Cardiac muscle cell (in vitro differentiated cells and primary cell): ENCODE measurements at regions not wholly inside any gene's neighbourhood (a gene's known extent, or its start where the extent isn't known, plus 50 kb on each side); places are given as distances from the start of the nearest gene placed in this dataset.

Source experiments
- DNase-seq, 2 donors: peaks; one replicate each; pipeline versions ENCODE4 v3.0.0 to v3.0.0-alpha.2; 2010 to 2017; ENCODE audit warnings: low read depth in 1 of 2, low spot score in 1 of 2
- H3K27ac ChIP-seq: fragments of 200-600 bp; sonication (generic); 2 replicates; pipeline ENCODE4 v1.5.1; 2016
- H3K27me3 ChIP-seq: fragments of 200-600 bp; sonication (generic); 2 replicates; pipeline ENCODE4 v1.6.0; 2016; ENCODE audit warnings: control low read depth
- H3K36me3 ChIP-seq: fragments of 200-600 bp; sonication (generic); 2 replicates; pipeline ENCODE4 v1.5.1; 2016; ENCODE audit warnings: control low read depth
- H3K4me1 ChIP-seq: fragments of 200-600 bp; sonication (generic); 2 replicates; pipeline ENCODE4 v1.8.1; 2017; ENCODE audit warnings: low read depth, mild to moderate bottlenecking, mixed run types
- H3K4me3 ChIP-seq: fragments of 200-600 bp; sonication (generic); 2 replicates; pipeline ENCODE4 v1.5.1; 2016; ENCODE audit warnings: mild to moderate bottlenecking
- H3K9me3 ChIP-seq: fragments of 200-600 bp; sonication (generic); 2 replicates; pipeline ENCODE4 v1.5.1; 2017; ENCODE audit warnings: low read depth, mild to moderate bottlenecking, control low read depth
- CTCF ChIP-seq: IDR thresholded peaks from 2 replicates; pipeline ENCODE4 v1.5.1; 2012; ENCODE audit warnings: low read depth, mild to moderate bottlenecking, low read length

- H3K36me3 ChIP-seq = no peaks in the 10 kb centered on the region
- H3K27ac ChIP-seq = no peak overlapping the region
- no peak overlapping the region for H3K4me3 ChIP-seq
- H3K27me3 ChIP-seq = peaks cover 12% of the 10 kb centered on the region
- no peaks in the 10 kb centered on the region for H3K4me1 ChIP-seq
- TF ChIP-seq CTCF = no peak
- no peaks in the 10 kb centered on the region for H3K9me3 ChIP-seq
- DNase-seq = no peak
These were observed 304.6 kb downstream of the RPLP1 start for GRCh38 chr15:69757186-69757585.

- Histone ChIP-seq H3K4me1 (no peaks in the 10 kb centered on the region), H3K27me3 (peaks cover 14% of the 10 kb centered on the region), H3K36me3 (no peaks in the 10 kb centered on the region), H3K9me3 (no peaks in the 10 kb centered on the region), H3K27ac (no peak overlapping the region), H3K4me3 (no peak overlapping the region)
- no peak for TF ChIP-seq CTCF
- peak in 1 of 2 donors; percentile 49 for DNase-seq
These were observed 305.7 kb downstream of the RPLP1 start for GRCh38 chr15:69758291-69758771.

GRCh38 chr15:69758810-69759790 lies 306.5 kb downstream of the RPLP1 start:
- Histone ChIP-seq H3K4me3 (no peak overlapping the region), H3K36me3 (no peaks in the 10 kb centered on the region), H3K27ac (no peak overlapping the region), H3K9me3 (no peaks in the 10 kb centered on the region), H3K27me3 (peaks cover 21% of the 10 kb centered on the region), H3K4me1 (no peaks in the 10 kb centered on the region)
- no peak for TF ChIP-seq CTCF
- peak in 1 of 2 donors; percentile 84 for DNase-seq

- Histone ChIP-seq H3K36me3 (no peaks in the 10 kb centered on the region), H3K27me3 (peaks cover 23% of the 10 kb centered on the region), H3K9me3 (no peaks in the 10 kb centered on the region), H3K27ac (no peak overlapping the region), H3K4me3 (no peak overlapping the region), H3K4me1 (no peaks in the 10 kb centered on the region)
- peak in 1 of 2 donors; percentile 88 for DNase-seq
- no peak for TF ChIP-seq CTCF
These were observed 307.7 kb downstream of the RPLP1 start for GRCh38 chr15:69760258-69760845.

DNA sequence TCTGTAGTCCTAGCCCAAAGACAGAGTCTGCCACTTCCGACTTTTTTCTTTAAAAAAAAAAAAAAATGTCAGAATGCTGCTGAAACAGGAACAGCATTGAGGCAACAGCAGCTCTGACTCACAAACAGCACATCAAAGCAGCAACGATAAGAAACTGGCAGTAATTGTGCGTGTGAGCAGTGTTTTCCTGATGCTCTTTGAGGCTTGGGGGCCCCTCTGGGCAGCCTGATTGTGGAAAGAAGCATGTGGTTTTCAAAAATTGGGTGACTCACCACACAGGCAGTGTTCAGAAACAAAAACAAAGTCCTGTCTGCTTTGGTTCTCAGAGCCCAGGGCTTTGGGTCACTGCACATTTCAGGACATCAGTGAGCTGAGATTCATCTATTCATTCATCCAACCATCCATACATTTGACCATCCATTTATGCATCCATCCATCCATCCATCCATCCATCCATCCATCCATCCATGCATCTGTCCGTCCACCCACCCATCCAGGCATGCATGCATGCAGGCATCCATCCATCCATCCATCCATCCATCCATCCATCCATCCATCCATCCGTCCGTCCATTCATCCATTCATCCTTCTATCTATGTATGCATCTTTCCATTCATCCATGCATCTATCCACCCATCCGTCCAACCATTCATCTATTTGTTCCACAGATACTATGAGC lies 308.4 kb downstream of the RPLP1 start:
- no peak overlapping the region for H3K4me3 ChIP-seq
- no peak overlapping the region for H3K27ac ChIP-seq
- H3K36me3 ChIP-seq = no peaks in the 10 kb centered on the region
- no peaks in the 10 kb centered on the region for H3K9me3 ChIP-seq
- no peak for TF ChIP-seq CTCF
- DNase-seq = peak in 1 of 2 donors; percentile 99
- H3K27me3 ChIP-seq = peaks cover 21% of the 10 kb centered on the region
- H3K4me1 ChIP-seq = no peaks in the 10 kb centered on the region
